Mesenchymal stem cell (in vitro differentiated cells and primary cell): ENCODE measurements at regions not wholly inside any gene's neighbourhood (a gene's known extent, or its start where the extent isn't known, plus 50 kb on each side); places are given as distances from the start of the nearest gene placed in this dataset.

Experiments
- DNase-seq: peaks from one replicate; pipeline ENCODE4 v3.0.0-alpha.2; 2013
- H2AFZ ChIP-seq: one replicate; pipeline ENCODE4 v1.6.1; 2013; ENCODE audit warnings: low read depth, mild to moderate bottlenecking, control low read depth, inconsistent platforms, low read length, moderate library complexity
- H2AK5ac ChIP-seq: 2 replicates; pipeline ENCODE4 v1.6.1; 2013; ENCODE audit warnings: low read length, moderate library complexity, mild to moderate bottlenecking, inconsistent platforms; ENCODE audit not compliant: severe bottlenecking
- H2BK120ac ChIP-seq: one replicate; pipeline ENCODE4 v1.6.1; 2013; ENCODE audit warnings: low read depth, mild to moderate bottlenecking, inconsistent platforms, low read length, moderate library complexity
- H2BK12ac ChIP-seq, 2 experiments: one replicate each; pipeline ENCODE4 v1.6.1; 2013; ENCODE audit warnings: inconsistent platforms in 2 of 2, low read length in 2 of 2, mild to moderate bottlenecking in 2 of 2, moderate library complexity in 2 of 2, control low read depth in 1 of 2
- H2BK15ac ChIP-seq: one replicate; pipeline ENCODE4 v1.6.1; 2013; ENCODE audit warnings: mild to moderate bottlenecking, low read depth, inconsistent platforms; ENCODE audit not compliant: poor library complexity, severe bottlenecking
- H2BK5ac ChIP-seq: 2 replicates; pipeline ENCODE4 v1.6.1; 2013; ENCODE audit warnings: low read depth, mild to moderate bottlenecking, low read length, control low read depth, inconsistent platforms; ENCODE audit not compliant: poor library complexity, severe bottlenecking
- H3K14ac ChIP-seq, 2 experiments: one replicate each; pipeline ENCODE4 v1.6.1; 2013; ENCODE audit warnings: inconsistent platforms in 2 of 2, low read length in 2 of 2, control low read depth in 1 of 2, mild to moderate bottlenecking in 1 of 2, moderate library complexity in 1 of 2
- H3K18ac ChIP-seq, 2 experiments: one replicate each; pipeline ENCODE4 v1.6.1; 2013; ENCODE audit warnings: inconsistent platforms in 2 of 2, low read length in 2 of 2, control low read depth in 1 of 2, low read depth in 1 of 2, mild to moderate bottlenecking in 1 of 2
- H3K23ac ChIP-seq, 2 experiments: one replicate each; pipeline ENCODE4 v1.6.1; 2013; ENCODE audit warnings: inconsistent platforms in 2 of 2, low read length in 2 of 2, mild to moderate bottlenecking in 2 of 2, moderate library complexity in 2 of 2, control low read depth in 1 of 2
- H3K27ac ChIP-seq: 2 replicates; pipeline ENCODE4 v1.5.1; 2013; ENCODE audit warnings: mild to moderate bottlenecking, moderate library complexity, low read length, control low read depth, inconsistent platforms; ENCODE audit not compliant: poor library complexity, severe bottlenecking
- H3K27me3 ChIP-seq, 2 experiments: 2 replicates each; pipeline versions ENCODE4 v1.6.1 to v1.7.0; 2013; ENCODE audit warnings: low read length in 2 of 2, mild to moderate bottlenecking in 2 of 2, moderate library complexity in 2 of 2, control low read depth in 1 of 2, inconsistent platforms in 1 of 2; ENCODE audit not compliant: control insufficient read depth in 1 of 2, insufficient read depth in 1 of 2
- H3K36me3 ChIP-seq, 2 experiments: 2 replicates each; pipeline versions ENCODE4 v1.6.1 to v1.7.0; 2013; ENCODE audit warnings: low read length in 2 of 2, control low read depth in 1 of 2, inconsistent platforms in 1 of 2, low read depth in 1 of 2, mild to moderate bottlenecking in 1 of 2; ENCODE audit not compliant: insufficient read depth in 2 of 2, control insufficient read depth in 1 of 2
- H3K4ac ChIP-seq, 2 experiments: one replicate each; pipeline ENCODE4 v1.6.1; 2013; ENCODE audit warnings: inconsistent platforms in 2 of 2, low read length in 2 of 2, mild to moderate bottlenecking in 2 of 2, moderate library complexity in 2 of 2, control low read depth in 1 of 2, low read depth in 1 of 2
- H3K4me1 ChIP-seq: 2 replicates; pipeline ENCODE4 v1.6.1; 2013; ENCODE audit warnings: low read depth, low read length, control low read depth; ENCODE audit not compliant: control insufficient read depth, insufficient read depth
- H3K4me2 ChIP-seq: 2 replicates; pipeline ENCODE4 v1.6.1; 2013; ENCODE audit warnings: low read length, mild to moderate bottlenecking, inconsistent platforms; ENCODE audit not compliant: poor library complexity, severe bottlenecking
- H3K4me3 ChIP-seq, 2 experiments: 2 replicates each; pipeline versions ENCODE4 v1.5.1 to v1.7.0; 2013; ENCODE audit warnings: low read length in 2 of 2, mild to moderate bottlenecking in 2 of 2, control low read depth in 1 of 2, low read depth in 1 of 2; ENCODE audit not compliant: insufficient read depth in 1 of 2
- H3K79me1 ChIP-seq: replicated peaks from 2 replicates; pipeline ENCODE4 v1.6.1; 2013; ENCODE audit warnings: mild to moderate bottlenecking, control low read depth, low read length, inconsistent platforms; ENCODE audit not compliant: poor library complexity, severe bottlenecking
- H3K9ac ChIP-seq: 2 replicates; pipeline ENCODE4 v1.7.0; 2013; ENCODE audit warnings: mild to moderate bottlenecking, low read length, moderate library complexity
- H3K9me3 ChIP-seq: 2 replicates; pipeline ENCODE4 v1.7.0; 2013; ENCODE audit warnings: mild to moderate bottlenecking, low read length; ENCODE audit not compliant: control insufficient read depth
- H4K8ac ChIP-seq: one replicate; pipeline ENCODE4 v1.6.1; 2013; ENCODE audit warnings: inconsistent platforms, mild to moderate bottlenecking, low read length, moderate library complexity
- H4K91ac ChIP-seq: one replicate; pipeline ENCODE4 v1.6.1; 2013; ENCODE audit warnings: mild to moderate bottlenecking, low read length, inconsistent platforms
- WGBS: methylation state at CpG from one replicate; pipeline ENCODE4 v1.1.7; 2013; ENCODE audit warnings: mixed read lengths; 5-methylcytosine and 5-hydroxymethylcytosine counted together

DNA sequence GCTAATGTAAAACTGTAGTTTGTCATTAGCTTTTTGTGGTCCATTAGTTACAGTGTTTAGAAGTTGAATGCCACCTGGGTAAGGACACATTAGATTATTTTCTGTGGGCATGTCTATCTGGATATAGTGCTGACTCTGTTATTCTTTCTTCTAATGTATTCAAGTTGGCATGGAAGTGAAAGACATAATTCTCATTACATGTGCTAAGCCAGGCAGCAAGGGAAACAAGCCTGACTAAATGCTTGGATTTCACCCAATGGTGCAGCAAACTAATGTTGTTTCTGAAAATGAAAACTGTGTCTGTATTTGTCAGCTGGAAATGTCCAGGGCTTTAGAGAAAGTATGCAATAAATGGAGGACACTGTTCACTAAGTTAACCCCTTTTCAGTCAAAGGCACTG, 100.7 kb downstream of the NUP35 start:
- H3K23ac ChIP-seq = no peak overlapping the region
- H4K91ac ChIP-seq = no peak overlapping the region
- no peak overlapping the region for H2AK5ac ChIP-seq
- no peak for DNase-seq
- H2BK12ac ChIP-seq = no peak overlapping the region
- no peak overlapping the region for H2BK120ac ChIP-seq
- H3K18ac ChIP-seq = no peak overlapping the region
- no peak overlapping the region for H2BK15ac ChIP-seq
- H3K9ac ChIP-seq = no peak overlapping the region
- no peak overlapping the region for H3K14ac ChIP-seq
- H3K4me1 ChIP-seq = no peaks in the 10 kb centered on the region
- no peak overlapping the region for H3K4me3 ChIP-seq
- H3K4me2 ChIP-seq = no peak overlapping the region
- H4K8ac ChIP-seq = no peak overlapping the region
- H3K9me3 ChIP-seq = no peaks in the 10 kb centered on the region
- H3K79me1 ChIP-seq = no peaks in the 10 kb centered on the region
- H2AFZ ChIP-seq = no peak overlapping the region
- no peak overlapping the region for H2BK5ac ChIP-seq
- no peaks in the 10 kb centered on the region for H3K36me3 ChIP-seq
- no peaks in the 10 kb centered on the region for H3K27me3 ChIP-seq
- no peak overlapping the region for H3K4ac ChIP-seq
- H3K27ac ChIP-seq = no peak overlapping the region

- no peak overlapping the region for H4K91ac ChIP-seq
- H2BK5ac ChIP-seq = no peak overlapping the region
These were observed 102.9 kb downstream of the NUP35 start for GRCh38 chr2:183227176-183227575.

DNA sequence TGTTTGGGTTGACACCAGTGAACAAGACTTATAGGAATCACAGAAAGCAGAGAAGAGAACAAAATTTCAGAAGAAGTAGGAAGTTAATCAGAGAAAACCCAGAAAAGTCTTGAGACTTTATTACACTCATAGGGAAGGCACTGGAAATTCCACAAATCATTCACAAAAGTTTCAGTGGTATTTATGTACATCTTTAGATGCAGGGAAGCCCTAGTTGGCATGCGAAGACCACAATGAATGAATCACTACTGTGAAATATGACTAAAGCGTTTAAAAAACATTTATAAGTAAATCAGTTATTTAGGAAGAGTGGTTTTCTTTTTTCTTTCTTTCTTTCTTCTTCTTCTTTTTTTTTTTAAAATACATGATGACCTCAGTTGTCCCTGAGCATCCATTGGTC, 105.1 kb downstream of the NUP35 start:
- H3K4ac ChIP-seq = no peak overlapping the region
- no peak overlapping the region for H2BK120ac ChIP-seq
- no peaks in the 10 kb centered on the region for H3K79me1 ChIP-seq
- H3K4me1 ChIP-seq = no peaks in the 10 kb centered on the region
- no peak overlapping the region for H2BK12ac ChIP-seq
- H3K18ac ChIP-seq = no peak overlapping the region
- no peak overlapping the region for H2BK5ac ChIP-seq
- H4K8ac ChIP-seq = no peak overlapping the region
- H3K4me2 ChIP-seq = no peak overlapping the region
- H3K36me3 ChIP-seq = no peaks in the 10 kb centered on the region
- peak overlapping the region; percentile 30 for H3K27ac ChIP-seq
- no peak overlapping the region for H3K4me3 ChIP-seq
- no peaks in the 10 kb centered on the region for H3K9me3 ChIP-seq
- no peak overlapping the region for H2AFZ ChIP-seq
- H3K9ac ChIP-seq = no peak overlapping the region
- H2AK5ac ChIP-seq = no peak overlapping the region
- H3K14ac ChIP-seq = no peak overlapping the region
- H4K91ac ChIP-seq = no peak overlapping the region
- no peaks in the 10 kb centered on the region for H3K27me3 ChIP-seq
- H3K23ac ChIP-seq = no peak overlapping the region
- no CpG with 5 or more reads among the region's 2 CpGs for WGBS
- peak; percentile 6 for DNase-seq
- H2BK15ac ChIP-seq = no peak overlapping the region

More at GRCh38 chr2:183227176-183227575, 102.9 kb downstream of the NUP35 start:
- H3K4ac ChIP-seq = no peak overlapping the region
- no peaks in the 10 kb centered on the region for H3K9me3 ChIP-seq
- WGBS = 100% methylated on average over 1 of the region's 1 CpG
- H2AFZ ChIP-seq = no peak overlapping the region
- no peak overlapping the region for H2BK15ac ChIP-seq
- DNase-seq = no peak
- no peaks in the 10 kb centered on the region for H3K36me3 ChIP-seq
- H3K4me1 ChIP-seq = no peaks in the 10 kb centered on the region
- no peak overlapping the region for H3K27ac ChIP-seq
- H3K79me1 ChIP-seq = no peaks in the 10 kb centered on the region
- H4K8ac ChIP-seq = no peak overlapping the region
- no peak overlapping the region for H3K23ac ChIP-seq
- no peak overlapping the region for H3K18ac ChIP-seq
- no peak overlapping the region for H3K9ac ChIP-seq
- no peak overlapping the region for H2AK5ac ChIP-seq
- no peak overlapping the region for H2BK12ac ChIP-seq
- H3K14ac ChIP-seq = no peak overlapping the region
- no peak overlapping the region for H2BK120ac ChIP-seq
- no peak overlapping the region for H3K4me3 ChIP-seq
- no peaks in the 10 kb centered on the region for H3K27me3 ChIP-seq
- no peak overlapping the region for H3K4me2 ChIP-seq

- Histone ChIP-seq H3K9me3 (no peaks in the 10 kb centered on the region), H3K9ac (no peak overlapping the region), H3K4me1 (no peaks in the 10 kb centered on the region), H3K27me3 (no peaks in the 10 kb centered on the region), H2BK5ac (no peak overlapping the region), H2AK5ac (no peak overlapping the region), H2BK15ac (no peak overlapping the region), H3K27ac (no peak overlapping the region), H2BK120ac (no peak overlapping the region), H4K8ac (no peak overlapping the region), H3K18ac (no peak overlapping the region), H2BK12ac (no peak overlapping the region), H4K91ac (no peak overlapping the region), H3K14ac (no peak overlapping the region), H3K79me1 (no peaks in the 10 kb centered on the region), H3K23ac (no peak overlapping the region), H3K4me3 (no peak overlapping the region), H3K4me2 (no peak overlapping the region), H3K4ac (no peak overlapping the region), H3K36me3 (no peaks in the 10 kb centered on the region), H2AFZ (no peak overlapping the region)
- peak; percentile 4 for DNase-seq
- WGBS = 100% methylated on average over 1 of the region's 1 CpG
These were observed 108.1 kb downstream of the NUP35 start for GRCh38 chr2:183232161-183232865.
